CD4-positive, alpha-beta T cell (primary cell): ENCODE measurements at regions not wholly inside any gene's neighbourhood (a gene's known extent, or its start where the extent isn't known, plus 50 kb on each side); places are given as distances from the start of the nearest gene placed in this dataset.

Source experiments
- ATAC-seq: fragments of 200-7000 bp; cut with Tn5 transposase; one replicate; pipeline ENCODE4 v1.10.0; 2022; ENCODE audit warnings: mild to moderate bottlenecking; ENCODE audit not compliant: poor library complexity
- CTCF ChIA-PET: fragments of 350-600 bp; sonication (Branson Sonifier 250); formaldehyde crosslinking; loops from one replicate; lab custom pipeline; 2021; ENCODE audit warnings: antibody characterized with exemption, inconsistent platforms; lab: Charles Lee
- POLR2A ChIA-PET: fragments of 350-600 bp; sonication (Branson Sonifier 250); formaldehyde crosslinking; loops from one replicate; lab custom pipeline; 2021; ENCODE audit warnings: antibody characterized with exemption, inconsistent platforms; lab: Charles Lee
- DNase-seq, 14 experiments: peaks; one replicate each; pipeline ENCODE4 v3.0.0-alpha.2; 2013 to 2020; ENCODE audit warnings: mixed read lengths in 2 of 14
- H3K27ac ChIP-seq, 2 donors: one replicate each; pipeline versions ENCODE4 v1.5.1 to v1.7.0; 2013; ENCODE audit warnings: low read length in 2 of 2, low read depth in 1 of 2, mild to moderate bottlenecking in 1 of 2
- H3K27me3 ChIP-seq, 2 experiments: 1 replicate in 1 of 2; 2 replicates in 1 of 2; pipeline versions ENCODE4 v1.6.1 to v1.7.0; 2013; ENCODE audit warnings: low read length in 2 of 2, control low read depth in 1 of 2, mild to moderate bottlenecking in 1 of 2, moderate library complexity in 1 of 2; ENCODE audit not compliant: insufficient read depth in 2 of 2, control insufficient read depth in 1 of 2
- H3K36me3 ChIP-seq: one replicate; pipeline ENCODE4 v1.6.1; 2013; ENCODE audit warnings: low read length, control low read depth; ENCODE audit not compliant: insufficient read depth
- H3K4me1 ChIP-seq: one replicate; pipeline ENCODE4 v1.6.1; 2013; ENCODE audit warnings: low read length, control low read depth; ENCODE audit not compliant: insufficient read depth
- H3K4me3 ChIP-seq: one replicate; pipeline ENCODE4 v1.5.1; 2013; ENCODE audit warnings: mild to moderate bottlenecking, low read length, moderate library complexity
- H3K9me3 ChIP-seq, 2 experiments: 1 replicate in 1 of 2; 2 replicates in 1 of 2; pipeline versions ENCODE4 v1.6.1 to v1.7.0; 2013; ENCODE audit warnings: low read length in 2 of 2, mild to moderate bottlenecking in 2 of 2, control low read depth in 1 of 2, moderate library complexity in 1 of 2; ENCODE audit not compliant: control insufficient read depth in 1 of 2, insufficient read depth in 1 of 2
- H3K27ac Mint-ChIP-seq: one replicate; pipeline ENCODE4 v1.8.0; 2020; ENCODE audit warnings: mixed read lengths
- H3K27me3 Mint-ChIP-seq: one replicate; pipeline ENCODE4 v1.8.0; 2021; ENCODE audit warnings: mixed read lengths
- H3K36me3 Mint-ChIP-seq: one replicate; pipeline ENCODE4 v1.8.0; 2021; ENCODE audit warnings: low read depth, mixed read lengths
- H3K4me1 Mint-ChIP-seq: one replicate; pipeline ENCODE4 v1.8.0; 2021; ENCODE audit warnings: low read depth, mixed read lengths
- H3K4me3 Mint-ChIP-seq: one replicate; pipeline ENCODE4 v1.8.0; 2020; ENCODE audit warnings: mild to moderate bottlenecking, mixed read lengths
- H3K9me3 Mint-ChIP-seq: one replicate; pipeline ENCODE4 v1.8.0; 2020; ENCODE audit warnings: mixed read lengths
- CTCF ChIP-seq: fragments of 200-600 bp; IDR thresholded peaks from one replicate; pipeline ENCODE4 v1.8.0; 2022; ENCODE audit warnings: antibody characterized with exemption, mild to moderate bottlenecking
- intact Hi-C, 2 experiments: fragments of 100-400 bp; cut with DNase I in 1 of 2; cut with micrococcal nuclease in 1 of 2; formaldehyde crosslinking; loops; one replicate each; pipeline versions ENCODE4 v1.15.1 to v1.9.0; 2023 to 2025; cut with DNase I, micrococcal nuclease

GRCh38 chr11:91967691-91968045, 256.9 kb upstream of the FAT3 start:
- POLR2A ChIA-PET: no interaction called here
- Histone ChIP-seq H3K4me1 (no peaks in the 10 kb centered on the region), H3K27ac (no peak overlapping the region), H3K9me3 (peaks cover 0 to 4% of the 10 kb centered on the region in 2 experiments), H3K36me3 (no peaks in the 10 kb centered on the region), H3K4me3 (no peak overlapping the region), H3K27me3 (no peaks in the 10 kb centered on the region)
- no peaks in the 10 kb centered on the region for H3K36me3 Mint-ChIP-seq
- DNase-seq: no peak
- no peaks in the 10 kb centered on the region for H3K27me3 Mint-ChIP-seq
- intact Hi-C loops: no loop called here
- peaks cover 5% of the 10 kb centered on the region for H3K9me3 Mint-ChIP-seq
- H3K4me1 Mint-ChIP-seq: no peaks in the 10 kb centered on the region
- CTCF ChIA-PET: no interaction called here
- H3K27ac Mint-ChIP-seq: no peak overlapping the region
- no peak overlapping the region for H3K4me3 Mint-ChIP-seq
- ATAC-seq: no peak
- TF ChIP-seq CTCF: no peak

GRCh38 chr11:91967026-91967690, 257.5 kb upstream of the FAT3 start:
- CTCF ChIA-PET: no interaction called here
- H3K4me3 ChIP-seq: no peak overlapping the region
- no peaks in the 10 kb centered on the region for H3K4me1 ChIP-seq
- H3K27ac ChIP-seq: no peak overlapping the region
- no peak for TF ChIP-seq CTCF
- no peak for DNase-seq
- Mint-ChIP-seq H3K36me3 (no peaks in the 10 kb centered on the region), H3K4me1 (no peaks in the 10 kb centered on the region), H3K9me3 (peaks cover 5% of the 10 kb centered on the region), H3K27ac (no peak overlapping the region), H3K27me3 (no peaks in the 10 kb centered on the region), H3K4me3 (no peak overlapping the region)
- intact Hi-C loops: no loop called here
- H3K36me3 ChIP-seq: no peaks in the 10 kb centered on the region
- H3K27me3 ChIP-seq: no peaks in the 10 kb centered on the region
- ATAC-seq: no peak
- H3K9me3 ChIP-seq: peaks cover 0 to 2% of the 10 kb centered on the region in 2 experiments
- POLR2A ChIA-PET: no interaction called here

GRCh38 chr11:91966368-91966767, 258.2 kb upstream of the FAT3 start:
- DNase-seq (no peak), ATAC-seq (no peak)
- no peaks in the 10 kb centered on the region for H3K27me3 Mint-ChIP-seq
- no peak overlapping the region for H3K4me3 Mint-ChIP-seq
- H3K27me3 ChIP-seq: no peaks in the 10 kb centered on the region
- H3K4me1 ChIP-seq: no peaks in the 10 kb centered on the region
- CTCF ChIA-PET: no interaction called here
- no peak overlapping the region for H3K27ac ChIP-seq
- POLR2A ChIA-PET: no interaction called here
- H3K36me3 ChIP-seq: no peaks in the 10 kb centered on the region
- H3K9me3 Mint-ChIP-seq: peaks cover 9% of the 10 kb centered on the region
- H3K4me1 Mint-ChIP-seq: no peaks in the 10 kb centered on the region
- H3K27ac Mint-ChIP-seq: no peak overlapping the region
- no peak for TF ChIP-seq CTCF
- no peaks in the 10 kb centered on the region for H3K36me3 Mint-ChIP-seq
- H3K9me3 ChIP-seq: no peaks in the 10 kb centered on the region
- intact Hi-C loops: no loop called here
- no peak overlapping the region for H3K4me3 ChIP-seq
